Tongue (tissue), 1 donor: ENCODE measurements at regions not wholly inside any gene's neighbourhood (a gene's known extent, or its start where the extent isn't known, plus 50 kb on each side); places are given as distances from the start of the nearest gene placed in this dataset.

Experiments
- DNase-seq: peaks from one replicate; pipeline ENCODE4 v3.0.0-alpha.2; 2015

DNA sequence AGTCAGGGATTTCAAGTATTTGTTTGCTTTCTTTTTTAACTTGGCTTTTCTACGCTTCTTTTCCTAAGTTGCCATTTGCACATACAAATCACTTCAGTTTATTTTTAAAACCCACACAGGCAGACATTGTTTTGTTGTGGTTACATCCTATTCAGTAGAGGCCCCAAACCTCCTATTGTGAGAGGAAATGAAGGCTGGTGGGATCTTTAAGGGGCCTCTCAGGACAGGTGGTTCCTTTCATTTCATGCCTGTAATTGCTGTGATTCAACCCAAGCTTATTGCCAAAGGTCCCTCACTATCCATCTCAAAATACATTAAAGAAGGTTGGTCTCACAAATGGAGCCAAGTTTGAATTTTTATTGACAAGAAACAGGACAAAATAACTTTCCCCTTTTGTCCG, 257.1 kb downstream of the ADAMTS20 start:
- DNase-seq, result peak; percentile 57

DNA sequence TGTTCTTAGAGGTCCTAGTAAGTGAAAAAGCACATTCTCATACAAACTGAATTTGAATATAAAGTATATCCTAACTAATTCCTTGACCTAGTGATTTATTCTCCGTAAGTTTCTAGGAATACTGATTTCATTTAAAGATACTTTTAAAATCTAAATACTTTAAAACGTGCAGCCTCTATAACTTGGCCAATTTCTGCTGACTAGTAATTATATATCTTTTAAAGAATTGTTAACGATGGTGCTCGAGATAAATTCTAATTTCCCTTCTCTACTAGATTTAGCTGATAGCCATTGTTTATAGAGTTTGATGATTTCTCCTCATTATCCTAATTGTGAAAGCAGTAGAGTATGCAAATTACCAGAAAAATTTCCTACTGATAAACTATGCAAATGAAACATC, 257.9 kb downstream of the ADAMTS20 start:
- DNase-seq, result no peak

DNA sequence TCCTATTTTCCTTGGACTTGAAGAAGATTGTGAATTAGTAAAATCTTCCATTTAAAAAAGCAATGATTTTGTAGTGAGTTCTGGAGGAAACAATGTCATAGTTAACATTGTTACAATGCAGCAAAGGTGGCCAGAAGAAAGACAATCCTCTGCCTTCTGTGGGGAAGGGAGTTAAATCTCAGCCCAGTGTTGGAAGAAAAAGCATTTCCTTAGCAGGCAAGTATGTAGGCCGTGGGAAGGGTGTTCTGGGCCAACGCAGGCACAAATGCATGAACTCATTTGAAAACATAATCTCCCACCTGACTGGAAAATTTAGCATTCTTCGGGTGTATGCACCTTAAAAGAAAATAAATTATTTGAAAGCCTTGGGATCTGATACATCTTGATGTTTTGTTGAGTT, 258.6 kb downstream of the ADAMTS20 start:
- DNase-seq, result no peak

DNA sequence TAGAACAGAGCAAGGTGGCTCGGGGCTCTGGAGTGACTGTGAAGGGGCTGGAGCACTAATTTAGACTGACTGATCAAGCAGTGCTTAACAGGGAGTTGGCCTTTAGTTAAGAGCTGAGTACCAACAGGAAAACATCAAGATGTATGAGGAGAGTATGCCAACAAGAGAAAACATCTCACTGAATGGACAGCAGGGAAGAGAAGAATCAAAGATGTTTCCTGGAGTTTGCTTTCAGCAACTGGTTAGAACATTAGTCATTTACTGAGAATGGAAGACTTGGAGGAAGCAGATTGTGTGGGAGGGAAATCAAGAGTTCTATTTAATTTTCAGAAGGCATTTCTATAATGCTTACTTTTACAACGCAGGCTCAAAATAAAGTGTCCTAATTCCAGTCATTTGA, 259.3 kb downstream of the ADAMTS20 start:
- DNase-seq, result no peak

DNA sequence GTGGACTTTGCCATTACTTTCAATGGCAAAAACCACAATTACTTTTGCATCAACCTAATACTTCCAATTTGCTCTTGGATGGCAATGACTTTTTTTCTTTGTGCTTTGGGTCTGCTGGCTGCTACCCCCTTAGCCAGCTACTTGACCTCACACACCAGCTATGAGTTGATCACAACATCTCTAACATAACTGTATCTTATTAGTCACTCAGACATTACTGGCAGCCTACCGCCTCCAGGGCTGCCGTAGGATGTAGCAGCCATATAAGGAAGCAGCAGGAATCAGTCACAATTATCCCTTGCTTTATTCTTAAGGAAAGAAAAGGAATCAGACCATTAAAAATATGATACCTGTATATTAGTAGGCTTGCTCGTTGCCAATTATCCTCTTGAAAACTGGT, 260.5 kb downstream of the ADAMTS20 start:
- no peak for DNase-seq

DNA sequence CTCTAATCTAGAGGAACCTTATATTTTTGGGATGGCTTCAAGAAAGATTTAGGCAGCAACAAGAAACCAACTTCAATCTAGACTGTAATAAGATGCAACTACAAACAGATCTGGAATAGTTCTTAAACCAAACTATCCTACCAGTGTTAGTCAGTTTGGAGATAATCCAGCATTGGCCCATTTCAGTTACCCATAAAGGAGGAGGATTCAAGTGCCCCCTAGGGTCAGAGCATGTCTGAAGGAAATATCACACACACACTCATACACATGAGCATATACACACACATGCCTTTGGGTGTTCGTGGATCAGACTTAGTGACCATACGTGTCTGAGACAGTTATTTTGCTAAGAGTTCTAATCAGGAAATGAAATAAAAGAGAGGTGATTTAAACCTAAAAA, 261.2 kb downstream of the ADAMTS20 start:
- DNase-seq, result no peak

DNA sequence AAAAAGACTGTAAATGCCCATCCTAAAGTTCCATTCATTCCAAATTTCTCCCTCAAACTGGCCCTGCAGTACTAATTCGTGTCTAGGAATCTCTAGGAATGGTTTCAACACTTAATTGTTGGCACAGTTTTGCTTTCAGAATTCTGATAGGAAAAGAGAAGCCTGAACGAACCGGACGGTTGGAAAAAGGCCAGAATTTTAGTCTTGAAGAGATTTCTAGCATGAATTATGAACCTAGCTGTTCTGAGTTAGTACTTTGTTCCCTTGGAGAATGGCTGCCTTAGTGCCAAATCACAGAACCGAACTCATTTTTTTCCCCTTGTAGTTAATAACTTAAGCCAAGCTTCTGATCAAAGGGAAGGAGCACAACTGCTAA, 262.6 kb downstream of the ADAMTS20 start:
- peak; percentile 54 for DNase-seq

DNA sequence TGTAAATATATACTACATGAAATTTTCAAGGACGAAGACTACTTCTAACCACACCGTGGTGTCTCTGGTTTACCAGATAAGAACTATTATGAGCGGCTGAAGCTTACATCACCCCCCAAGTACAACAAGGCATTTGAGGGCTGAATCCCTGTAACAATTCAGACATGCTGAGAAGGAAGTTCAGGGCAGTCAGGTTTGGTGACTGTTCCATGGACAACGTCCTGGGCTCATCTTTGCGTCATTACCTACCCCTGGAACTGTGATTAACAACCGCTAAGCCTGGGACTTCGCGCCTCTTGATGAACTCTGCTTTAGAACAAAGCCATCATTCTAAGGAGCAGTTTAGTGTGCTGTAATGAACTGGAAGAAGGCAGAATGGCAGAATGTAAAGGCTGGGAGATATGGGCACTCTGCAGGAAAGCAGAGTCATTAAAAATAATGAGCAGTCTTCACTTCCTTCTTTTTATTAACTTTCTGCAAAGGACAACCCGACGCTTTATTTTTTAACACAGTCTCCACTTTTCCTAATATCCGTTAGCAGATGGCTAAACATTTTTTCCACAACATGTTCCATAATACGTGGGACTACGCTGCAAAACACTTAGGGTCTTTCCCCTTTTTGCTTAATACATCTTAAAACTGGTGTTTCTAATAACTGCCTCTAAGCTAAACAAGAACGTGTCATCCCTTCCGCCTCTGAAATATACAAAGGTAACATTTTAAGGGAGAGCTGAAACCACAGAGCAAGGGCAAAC, 263.2 kb downstream of the ADAMTS20 start:
- DNase-seq, result no peak

DNA sequence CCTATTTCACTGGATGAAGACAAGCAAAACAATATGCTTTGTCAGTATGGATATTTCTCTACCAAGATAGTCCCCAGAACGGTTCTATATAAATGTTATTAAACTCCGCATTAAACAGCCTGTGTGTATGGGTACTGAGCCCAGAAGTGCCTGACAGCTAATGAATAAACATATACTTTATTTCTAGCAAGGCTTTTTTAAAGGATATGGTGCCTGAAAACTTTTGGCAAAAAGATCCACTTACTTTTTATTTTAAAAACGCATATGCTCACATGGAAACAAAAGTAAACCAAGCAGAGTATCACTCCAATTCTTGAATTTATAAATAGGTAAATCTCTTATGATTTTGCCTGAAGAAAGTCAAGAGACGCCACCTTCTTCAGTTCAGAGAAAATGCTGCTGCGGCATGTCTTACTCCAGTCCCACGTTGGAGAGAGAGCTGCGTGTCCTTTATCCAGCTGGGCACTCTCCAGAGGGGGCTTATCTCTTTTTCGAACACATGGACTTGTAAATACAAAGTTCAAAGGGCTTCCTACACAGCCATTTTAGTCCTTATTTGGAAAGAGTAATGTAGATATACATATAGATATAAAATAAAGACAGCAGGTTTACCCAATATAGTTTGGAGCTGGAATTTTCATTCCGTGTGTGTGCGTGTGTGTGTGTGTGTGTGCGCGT, 264.2 kb downstream of the ADAMTS20 start:
- DNase-seq, result no peak

DNA sequence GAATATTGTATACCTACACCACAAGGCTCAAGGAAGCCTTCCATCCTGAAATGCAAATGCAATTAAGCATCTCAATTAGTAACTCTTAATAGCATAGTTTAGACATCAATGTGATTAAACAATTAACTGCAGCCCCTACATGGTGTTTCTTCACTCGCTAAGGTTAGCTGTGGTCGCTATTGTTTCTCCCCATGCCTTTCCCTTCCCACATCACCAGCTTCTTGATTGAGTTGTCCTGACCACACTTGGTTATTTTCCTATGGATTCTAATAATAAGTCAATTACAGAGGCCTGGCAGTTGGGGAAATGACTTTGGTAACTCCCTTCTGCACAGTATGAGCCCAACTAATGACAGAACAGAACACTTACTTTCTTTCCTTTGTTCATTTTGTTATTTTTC, 265.0 kb downstream of the ADAMTS20 start:
- no peak for DNase-seq

DNA sequence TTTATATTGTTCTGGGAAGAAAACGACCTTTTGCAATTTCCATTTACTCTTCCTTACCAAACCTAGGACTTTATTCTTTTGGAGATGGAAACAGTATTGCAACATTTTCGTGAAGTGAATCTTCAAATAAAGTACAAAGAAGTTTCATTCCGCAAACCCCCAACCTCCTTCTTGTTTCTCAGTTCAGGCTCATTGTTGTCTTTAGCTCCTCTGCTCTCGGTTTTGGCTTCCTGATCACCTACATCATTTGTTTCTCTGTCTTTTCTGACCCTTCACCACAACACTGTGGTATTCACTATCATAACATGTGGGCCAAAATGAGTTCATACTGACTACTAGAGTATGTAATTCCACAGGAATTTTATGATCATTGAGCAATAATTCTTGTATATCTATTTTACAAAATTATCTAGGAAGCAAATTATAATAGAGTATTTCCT, 266.8 kb downstream of the ADAMTS20 start:
- peak; percentile 39 for DNase-seq

DNA sequence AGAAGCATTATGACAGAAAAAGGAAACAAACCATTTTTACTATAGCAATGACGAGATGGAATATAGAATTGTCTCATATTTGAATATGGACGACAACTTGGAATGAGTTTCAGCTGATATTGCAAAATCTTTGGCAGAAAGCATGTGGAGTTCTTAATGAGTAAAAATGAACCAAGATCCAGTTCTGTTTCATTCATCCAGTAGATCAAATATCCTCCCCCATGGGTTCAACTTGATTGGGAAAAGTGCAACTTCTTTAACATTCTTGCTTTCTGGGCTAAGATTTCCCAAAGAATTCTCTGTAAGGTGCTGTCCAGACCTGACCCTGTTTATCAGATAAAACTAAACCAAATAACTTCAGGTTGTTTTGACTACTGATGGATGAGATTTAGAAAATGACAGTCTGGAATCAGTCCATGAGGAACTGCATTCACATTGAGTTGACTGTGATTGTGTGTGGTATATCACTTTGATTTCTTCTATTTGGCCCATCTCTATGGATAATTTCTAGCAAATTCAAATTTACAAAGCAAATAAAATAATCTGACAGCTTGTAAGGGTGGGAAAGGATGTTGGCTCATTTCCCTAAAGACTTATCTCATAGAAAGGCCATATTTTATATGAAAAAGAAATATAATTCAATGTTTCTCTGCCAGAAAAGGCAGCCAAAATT, 267.4 kb downstream of the ADAMTS20 start:
- DNase-seq, result peak; percentile 39

DNA sequence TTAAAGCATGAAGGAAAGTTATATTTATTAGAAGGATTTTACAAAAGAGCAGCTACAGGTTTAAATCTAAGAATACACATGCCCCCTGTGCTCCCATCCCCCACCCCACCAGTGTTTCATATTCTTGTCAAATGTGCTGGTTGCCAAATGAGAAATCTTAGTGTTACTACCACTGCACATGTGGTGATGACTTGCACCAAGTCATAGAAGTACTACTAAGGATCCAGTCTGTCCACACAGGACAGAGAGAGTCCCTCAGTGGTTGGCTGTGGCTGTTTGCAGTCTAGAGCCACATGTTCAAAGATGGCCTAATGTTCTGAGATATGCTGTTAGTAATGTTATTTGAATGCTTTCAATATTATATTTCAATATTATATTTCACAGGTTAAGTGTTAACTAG, 268.8 kb downstream of the ADAMTS20 start:
- no peak for DNase-seq

DNA sequence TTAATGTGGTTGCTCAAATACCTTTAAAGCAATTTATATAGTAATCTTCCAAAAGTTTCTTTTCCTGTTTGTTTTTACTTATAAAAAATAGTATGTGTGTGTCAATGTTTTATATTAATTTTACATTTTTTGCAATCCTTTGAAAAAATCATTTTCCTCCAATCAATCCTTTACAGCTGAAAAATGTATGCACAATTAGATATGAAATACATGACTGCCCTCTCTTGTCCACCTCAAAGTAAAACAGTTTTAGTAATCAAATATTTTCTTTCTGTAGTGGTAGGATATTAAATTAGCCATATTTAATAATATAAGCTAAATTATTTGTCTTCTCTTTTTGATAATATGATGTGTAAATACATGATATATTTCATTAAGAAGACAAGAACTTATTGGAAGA, 269.9 kb downstream of the ADAMTS20 start:
- DNase-seq, result peak; percentile 74

DNA sequence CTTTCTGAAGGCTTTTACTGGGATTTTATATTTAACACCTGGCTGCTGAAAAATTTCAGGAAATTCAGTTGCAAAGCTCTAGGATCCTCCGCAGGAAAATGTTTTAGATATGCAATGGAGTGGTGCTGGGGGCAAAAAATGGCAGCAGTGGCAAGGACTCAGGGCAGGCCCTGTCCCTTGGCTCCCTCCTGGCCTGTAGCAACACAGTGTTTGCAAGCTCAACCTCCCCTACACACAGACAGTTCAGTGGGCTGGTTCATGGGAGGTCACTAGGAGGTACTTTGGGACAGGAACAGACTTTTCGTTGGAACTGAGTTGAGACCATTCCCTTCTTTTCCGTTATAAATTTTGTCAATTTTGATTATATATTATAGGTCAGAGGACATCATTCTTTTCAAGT, 270.4 kb downstream of the ADAMTS20 start:
- no peak for DNase-seq

DNA sequence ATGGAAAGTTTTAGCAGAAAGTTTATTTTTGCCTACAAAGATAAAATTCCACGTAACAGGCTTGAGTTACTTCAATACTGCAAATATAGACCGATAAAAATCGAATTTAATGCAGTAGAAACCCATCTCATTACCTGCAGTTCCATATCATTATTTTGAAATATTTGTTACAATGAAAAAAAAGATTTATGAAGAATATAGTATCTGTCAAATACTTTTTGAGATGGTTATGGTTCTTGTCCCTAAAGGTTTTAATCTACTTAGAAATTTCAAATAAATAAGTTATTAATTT, 273.5 kb downstream of the ADAMTS20 start:
- DNase-seq, result no peak

DNA sequence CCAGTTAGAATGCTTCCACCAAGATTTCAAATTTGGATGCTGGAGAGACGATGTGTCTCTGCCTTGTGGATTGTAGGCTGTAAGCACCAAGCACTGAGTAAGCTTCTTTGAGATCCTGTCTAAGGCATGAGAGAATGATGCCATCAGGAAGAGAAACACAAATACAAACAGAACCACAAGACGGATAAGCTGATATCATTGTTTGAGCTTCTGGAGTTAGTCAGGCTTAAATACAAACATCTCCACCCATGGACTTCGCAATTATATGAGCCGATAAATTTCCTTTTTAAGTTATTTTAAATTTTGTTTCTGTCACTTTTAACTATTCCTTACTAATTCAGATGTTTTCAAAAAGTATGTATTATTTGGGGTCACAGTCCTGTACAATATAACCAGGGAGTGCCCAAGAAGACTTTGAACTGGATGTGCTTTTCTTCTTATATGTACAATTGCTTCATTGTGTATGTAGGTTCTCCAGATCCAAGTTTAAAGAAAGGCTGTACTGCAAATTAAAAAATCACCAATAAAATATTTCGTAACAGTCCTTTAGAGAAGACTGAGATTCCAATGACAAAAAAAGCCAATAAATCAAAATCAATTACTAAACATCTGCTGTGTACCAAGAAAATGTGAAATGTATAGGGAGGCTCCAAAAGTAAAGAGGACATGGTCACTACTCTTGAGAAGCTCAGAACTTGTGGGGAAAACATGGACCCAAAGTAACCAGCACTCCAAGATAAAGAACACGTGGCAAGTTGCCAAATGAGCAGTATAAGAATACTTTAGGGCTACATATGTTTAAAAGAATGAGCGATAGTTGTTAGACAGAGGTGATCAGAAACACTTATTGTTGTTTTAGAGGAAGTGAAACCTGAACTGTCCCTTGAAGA, 274.1 kb downstream of the ADAMTS20 start:
- no peak for DNase-seq

DNA sequence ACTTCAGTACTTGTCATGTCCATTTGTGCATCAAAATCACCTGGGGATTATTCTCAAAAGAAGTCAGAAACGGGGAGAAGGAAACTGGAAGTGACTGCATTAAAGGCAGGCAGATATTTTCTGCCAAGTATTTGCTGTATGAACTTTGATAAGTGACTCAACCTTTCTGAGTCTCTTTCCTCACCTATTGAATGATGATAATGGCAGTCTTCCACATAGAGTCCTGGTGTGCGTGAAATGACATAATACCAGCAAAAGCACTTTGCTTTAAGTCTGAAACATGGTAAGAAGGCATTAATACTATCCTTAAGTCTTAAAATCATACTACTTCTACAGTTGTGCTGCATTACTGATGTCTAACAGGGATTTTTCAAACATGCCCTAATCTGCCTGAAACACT, 278.5 kb downstream of the ADAMTS20 start:
- no peak for DNase-seq

DNA sequence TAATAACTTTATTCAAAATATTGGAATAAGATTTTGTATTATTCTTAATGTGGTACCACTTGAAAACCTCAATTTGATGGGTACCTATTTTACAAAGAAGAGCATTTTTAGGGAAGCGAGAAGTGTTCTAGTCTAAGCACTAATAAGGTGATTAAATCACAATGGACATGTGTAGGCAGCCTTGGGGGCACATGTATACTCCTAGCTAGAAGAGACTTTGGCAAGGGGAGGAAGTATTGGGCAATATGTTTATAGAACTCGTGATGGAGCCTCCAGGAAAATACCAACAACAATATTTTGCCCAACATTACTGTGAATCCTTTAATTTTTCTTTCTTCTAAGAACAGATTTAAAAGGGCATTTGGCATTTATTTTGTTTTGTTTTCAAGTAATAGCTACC, 280.3 kb downstream of the ADAMTS20 start:
- DNase-seq, result no peak

DNA sequence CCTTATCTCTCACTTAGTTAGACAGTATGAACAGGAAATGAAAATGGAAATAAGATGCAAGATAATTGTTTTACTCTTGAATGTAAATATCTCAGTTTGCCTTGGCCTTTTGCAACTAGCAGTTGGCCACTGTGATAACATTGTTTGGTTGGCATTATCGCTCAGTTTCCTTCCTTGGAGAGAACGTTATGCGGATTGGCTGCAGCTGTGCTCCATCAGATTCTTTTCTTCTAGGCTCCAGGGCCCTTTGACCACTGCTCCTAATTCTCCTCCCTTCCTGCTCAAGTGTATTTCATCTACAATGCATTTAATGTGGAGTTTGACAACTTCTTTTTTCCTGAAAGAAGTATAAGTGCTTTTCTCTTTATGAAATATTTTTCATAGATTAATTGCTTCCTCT, 284.2 kb downstream of the ADAMTS20 start:
- DNase-seq, result no peak

DNA sequence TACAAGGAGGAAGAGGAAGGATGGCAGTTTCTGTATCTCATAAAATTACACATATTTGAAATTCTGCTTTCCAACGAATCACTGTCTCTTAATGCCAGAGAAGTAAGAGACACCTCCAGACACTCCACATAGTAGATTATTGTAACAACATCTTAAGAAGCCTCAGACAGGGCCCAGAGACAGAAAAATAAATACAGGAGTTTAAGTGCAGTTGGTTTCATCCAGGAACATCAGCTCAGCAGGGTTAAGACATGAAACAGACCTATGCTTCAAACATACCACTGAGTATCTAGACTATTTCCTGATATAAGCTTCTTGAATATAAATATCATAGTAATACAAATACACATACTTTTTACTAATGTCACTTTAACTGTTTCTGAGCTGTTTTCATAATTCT, 290.3 kb downstream of the ADAMTS20 start:
- DNase-seq, result no peak

DNA sequence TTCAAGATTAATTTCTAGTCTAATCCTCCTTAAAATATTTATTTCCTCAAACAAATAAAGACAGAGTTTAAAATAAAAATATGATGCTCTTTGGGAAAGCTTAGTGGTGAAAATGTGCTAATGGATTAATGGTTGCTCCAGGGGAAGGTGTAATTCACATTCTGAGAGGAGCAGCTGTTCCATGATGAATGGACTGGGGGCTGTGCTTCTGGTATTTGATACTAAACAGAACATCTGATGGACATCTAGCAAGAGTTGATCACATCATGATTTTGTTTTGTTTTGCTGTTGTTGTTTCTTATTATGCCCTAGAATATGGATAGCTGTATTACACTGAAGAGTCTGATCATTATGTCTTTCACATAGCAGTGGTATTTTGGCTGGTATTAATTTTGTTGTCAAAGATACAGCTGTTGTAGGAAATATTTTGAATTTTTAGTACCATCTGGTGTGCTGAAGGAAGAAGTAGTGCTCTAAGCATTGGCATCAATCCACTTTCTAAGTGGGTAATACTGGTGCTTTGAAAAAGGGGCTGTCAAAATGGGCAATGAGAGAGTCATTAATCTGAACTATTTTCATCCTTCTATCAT, 296.4 kb downstream of the ADAMTS20 start:
- DNase-seq, result peak; percentile 76
